CD4-positive, alpha-beta T cell (primary cell): ENCODE measurements at regions not wholly inside any gene's neighbourhood (a gene's known extent, or its start where the extent isn't known, plus 50 kb on each side); places are given as distances from the start of the nearest gene placed in this dataset.

Experiments used
- ATAC-seq: fragments of 200-7000 bp; cut with Tn5 transposase; one replicate; pipeline ENCODE4 v1.10.0; 2022; ENCODE audit warnings: mild to moderate bottlenecking; ENCODE audit not compliant: poor library complexity
- CTCF ChIA-PET: fragments of 350-600 bp; sonication (Branson Sonifier 250); formaldehyde crosslinking; loops from one replicate; lab custom pipeline; 2021; ENCODE audit warnings: antibody characterized with exemption, inconsistent platforms; lab: Charles Lee
- POLR2A ChIA-PET: fragments of 350-600 bp; sonication (Branson Sonifier 250); formaldehyde crosslinking; loops from one replicate; lab custom pipeline; 2021; ENCODE audit warnings: antibody characterized with exemption, inconsistent platforms; lab: Charles Lee
- DNase-seq, 14 experiments: peaks; one replicate each; pipeline ENCODE4 v3.0.0-alpha.2; 2013 to 2020; ENCODE audit warnings: mixed read lengths in 2 of 14
- H3K27ac ChIP-seq, 2 donors: one replicate each; pipeline versions ENCODE4 v1.5.1 to v1.7.0; 2013; ENCODE audit warnings: low read length in 2 of 2, low read depth in 1 of 2, mild to moderate bottlenecking in 1 of 2
- H3K27me3 ChIP-seq, 2 experiments: 1 replicate in 1 of 2; 2 replicates in 1 of 2; pipeline versions ENCODE4 v1.6.1 to v1.7.0; 2013; ENCODE audit warnings: low read length in 2 of 2, control low read depth in 1 of 2, mild to moderate bottlenecking in 1 of 2, moderate library complexity in 1 of 2; ENCODE audit not compliant: insufficient read depth in 2 of 2, control insufficient read depth in 1 of 2
- H3K36me3 ChIP-seq: one replicate; pipeline ENCODE4 v1.6.1; 2013; ENCODE audit warnings: low read length, control low read depth; ENCODE audit not compliant: insufficient read depth
- H3K4me1 ChIP-seq: one replicate; pipeline ENCODE4 v1.6.1; 2013; ENCODE audit warnings: low read length, control low read depth; ENCODE audit not compliant: insufficient read depth
- H3K4me3 ChIP-seq: one replicate; pipeline ENCODE4 v1.5.1; 2013; ENCODE audit warnings: mild to moderate bottlenecking, low read length, moderate library complexity
- H3K9me3 ChIP-seq, 2 experiments: 1 replicate in 1 of 2; 2 replicates in 1 of 2; pipeline versions ENCODE4 v1.6.1 to v1.7.0; 2013; ENCODE audit warnings: low read length in 2 of 2, mild to moderate bottlenecking in 2 of 2, control low read depth in 1 of 2, moderate library complexity in 1 of 2; ENCODE audit not compliant: control insufficient read depth in 1 of 2, insufficient read depth in 1 of 2
- H3K27ac Mint-ChIP-seq: one replicate; pipeline ENCODE4 v1.8.0; 2020; ENCODE audit warnings: mixed read lengths
- H3K27me3 Mint-ChIP-seq: one replicate; pipeline ENCODE4 v1.8.0; 2021; ENCODE audit warnings: mixed read lengths
- H3K36me3 Mint-ChIP-seq: one replicate; pipeline ENCODE4 v1.8.0; 2021; ENCODE audit warnings: low read depth, mixed read lengths
- H3K4me1 Mint-ChIP-seq: one replicate; pipeline ENCODE4 v1.8.0; 2021; ENCODE audit warnings: low read depth, mixed read lengths
- H3K4me3 Mint-ChIP-seq: one replicate; pipeline ENCODE4 v1.8.0; 2020; ENCODE audit warnings: mild to moderate bottlenecking, mixed read lengths
- H3K9me3 Mint-ChIP-seq: one replicate; pipeline ENCODE4 v1.8.0; 2020; ENCODE audit warnings: mixed read lengths
- intact Hi-C, 2 experiments: fragments of 100-400 bp; cut with DNase I in 1 of 2; cut with micrococcal nuclease in 1 of 2; formaldehyde crosslinking; loops; one replicate each; pipeline versions ENCODE4 v1.15.1 to v1.9.0; 2023 to 2025; cut with DNase I, micrococcal nuclease
- TF ChIP-seq, protein P1 (sequence below): fragments of 200-600 bp; IDR thresholded peaks from one replicate; pipeline ENCODE4 v1.8.0; 2022; ENCODE audit warnings: antibody characterized with exemption, mild to moderate bottlenecking

GRCh38 chr11:70776914-70777532 lies 378.7 kb downstream of the CTTN start:
- intact Hi-C loops: no loop called here
- ATAC-seq (no peak), DNase-seq (no peak)
- ChIA-PET CTCF (no interaction called here), POLR2A (no interaction called here)
- H3K4me3 ChIP-seq: no peak overlapping the region
- no peaks in the 10 kb centered on the region for H3K4me1 ChIP-seq
- H3K36me3 ChIP-seq: no peaks in the 10 kb centered on the region
- Mint-ChIP-seq H3K27ac (no peak overlapping the region), H3K27me3 (no peaks in the 10 kb centered on the region), H3K9me3 (no peaks in the 10 kb centered on the region), H3K36me3 (no peaks in the 10 kb centered on the region), H3K4me3 (no peak overlapping the region), H3K4me1 (no peaks in the 10 kb centered on the region)
- H3K27ac ChIP-seq: no peak overlapping the region
- no peaks in the 10 kb centered on the region for H3K27me3 ChIP-seq
- TF ChIP-seq, protein P1, sequence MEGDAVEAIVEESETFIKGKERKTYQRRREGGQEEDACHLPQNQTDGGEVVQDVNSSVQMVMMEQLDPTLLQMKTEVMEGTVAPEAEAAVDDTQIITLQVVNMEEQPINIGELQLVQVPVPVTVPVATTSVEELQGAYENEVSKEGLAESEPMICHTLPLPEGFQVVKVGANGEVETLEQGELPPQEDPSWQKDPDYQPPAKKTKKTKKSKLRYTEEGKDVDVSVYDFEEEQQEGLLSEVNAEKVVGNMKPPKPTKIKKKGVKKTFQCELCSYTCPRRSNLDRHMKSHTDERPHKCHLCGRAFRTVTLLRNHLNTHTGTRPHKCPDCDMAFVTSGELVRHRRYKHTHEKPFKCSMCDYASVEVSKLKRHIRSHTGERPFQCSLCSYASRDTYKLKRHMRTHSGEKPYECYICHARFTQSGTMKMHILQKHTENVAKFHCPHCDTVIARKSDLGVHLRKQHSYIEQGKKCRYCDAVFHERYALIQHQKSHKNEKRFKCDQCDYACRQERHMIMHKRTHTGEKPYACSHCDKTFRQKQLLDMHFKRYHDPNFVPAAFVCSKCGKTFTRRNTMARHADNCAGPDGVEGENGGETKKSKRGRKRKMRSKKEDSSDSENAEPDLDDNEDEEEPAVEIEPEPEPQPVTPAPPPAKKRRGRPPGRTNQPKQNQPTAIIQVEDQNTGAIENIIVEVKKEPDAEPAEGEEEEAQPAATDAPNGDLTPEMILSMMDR: no peak
- peaks cover 0 to 6% of the 10 kb centered on the region in 2 experiments for H3K9me3 ChIP-seq

- Mint-ChIP-seq H3K9me3 (no peaks in the 10 kb centered on the region), H3K4me3 (no peak overlapping the region), H3K36me3 (no peaks in the 10 kb centered on the region), H3K4me1 (no peaks in the 10 kb centered on the region), H3K27me3 (peaks cover 5% of the 10 kb centered on the region), H3K27ac (no peak overlapping the region)
- Histone ChIP-seq H3K4me1 (no peaks in the 10 kb centered on the region), H3K9me3 (peaks cover 0 to 10% of the 10 kb centered on the region in 2 experiments), H3K27me3 (no peaks in the 10 kb centered on the region), H3K4me3 (no peak overlapping the region), H3K27ac (no peak overlapping the region), H3K36me3 (no peaks in the 10 kb centered on the region)
- ATAC-seq: no peak
- intact Hi-C loops: no loop called here
- no peak for DNase-seq
- ChIA-PET CTCF (no interaction called here), POLR2A (no interaction called here)
- TF ChIP-seq, protein P1: no peak
Observed at GRCh38 chr11:70778883-70779282, 380.6 kb downstream of the CTTN start.

GRCh38 chr11:70779433-70780245 lies 381.3 kb downstream of the CTTN start:
- H3K36me3 Mint-ChIP-seq: no peaks in the 10 kb centered on the region
- Histone ChIP-seq H3K27ac (no peak overlapping the region), H3K4me1 (no peaks in the 10 kb centered on the region), H3K36me3 (no peaks in the 10 kb centered on the region), H3K27me3 (no peaks in the 10 kb centered on the region), H3K4me3 (no peak overlapping the region), H3K9me3 (peaks cover 0 to 10% of the 10 kb centered on the region in 2 experiments)
- TF ChIP-seq, protein P1: no peak
- ChIA-PET POLR2A (no interaction called here), CTCF (no interaction called here)
- no peaks in the 10 kb centered on the region for H3K4me1 Mint-ChIP-seq
- intact Hi-C loops: no loop called here
- H3K27me3 Mint-ChIP-seq: peaks cover 5% of the 10 kb centered on the region
- H3K9me3 Mint-ChIP-seq: no peaks in the 10 kb centered on the region
- no peak for ATAC-seq
- DNase-seq: no peak
- no peak overlapping the region for H3K4me3 Mint-ChIP-seq
- H3K27ac Mint-ChIP-seq: no peak overlapping the region
